H1 (cell line): ENCODE measurements at regions not wholly inside any gene's neighbourhood (a gene's known extent, or its start where the extent isn't known, plus 50 kb on each side); places are given as distances from the start of the nearest gene placed in this dataset.

Experiments used
- CTCF ChIA-PET: fragments of 300-600 bp; sonication (Branson Sonifier 250); formaldehyde crosslinking; loops from one replicate; lab custom pipeline; 2021; ENCODE audit not compliant: partially characterized antibody; lab: Charles Lee
- POLR2A ChIA-PET: fragments of 300-600 bp; sonication (Branson Sonifier 250); formaldehyde crosslinking; loops from one replicate; lab custom pipeline; 2021; ENCODE audit warnings: inconsistent platforms; ENCODE audit not compliant: partially characterized antibody; lab: Charles Lee
- DNase-seq, 2 experiments: peaks; one replicate each; pipeline versions ENCODE4 v3.0.0 to v3.0.0-alpha.2; 2010 to 2022; ENCODE audit warnings: low spot score in 2 of 2, low read depth in 1 of 2, mixed read lengths in 1 of 2
- FAIRE-seq: peaks from 2 replicates; lab custom pipeline; 2011; peaks lifted over from hg19 to GRCh38; lab: Jason Lieb, UNC
- H2AFZ ChIP-seq: 2 replicates; pipeline ENCODE4 v1.8.1; 2012; ENCODE audit warnings: low read length, inconsistent platforms
- H2AK5ac ChIP-seq: 2 replicates; pipeline ENCODE4 v1.6.1; 2013; ENCODE audit warnings: low read depth, low read length
- H2BK120ac ChIP-seq: replicated peaks from 2 replicates; pipeline ENCODE3; 2013; ENCODE audit warnings: low read depth, low read length, inconsistent platforms
- H2BK12ac ChIP-seq: 2 replicates; pipeline ENCODE4 v1.6.1; 2013; ENCODE audit warnings: low read depth, low read length
- H2BK15ac ChIP-seq: 2 replicates; pipeline ENCODE4 v1.6.1; 2013; ENCODE audit warnings: low read length
- H2BK20ac ChIP-seq: 2 replicates; pipeline ENCODE4 v1.6.1; 2013; ENCODE audit warnings: low read length
- H2BK5ac ChIP-seq: 2 replicates; pipeline ENCODE4 v1.6.1; 2013; ENCODE audit warnings: low read depth, low read length
- H3K14ac ChIP-seq: 2 replicates; pipeline ENCODE4 v1.6.1; 2013; ENCODE audit warnings: inconsistent platforms; ENCODE audit not compliant: insufficient read length
- H3K18ac ChIP-seq: 2 replicates; pipeline ENCODE4 v1.6.1; 2013; ENCODE audit warnings: low read length; ENCODE audit errors: extremely low read depth
- H3K23ac ChIP-seq: 2 replicates; pipeline ENCODE4 v1.6.1; 2013; ENCODE audit warnings: inconsistent platforms; ENCODE audit not compliant: insufficient read length
- H3K23me2 ChIP-seq: 2 replicates; pipeline ENCODE4 v1.6.1; 2013; ENCODE audit warnings: low read depth, low read length
- H3K27ac ChIP-seq: 2 replicates; pipeline ENCODE4 v1.6.1; 2011; ENCODE audit warnings: low read depth, low read length, inconsistent platforms
- H3K27me3 ChIP-seq, 4 experiments: replicated peaks in 1 of 4; 1 replicate in 1 of 4; 2 replicates in 3 of 4; pipeline versions ENCODE4 v1.6.1 to v1.8.1; 2011 to 2013; ENCODE audit warnings: low read length in 3 of 4, mild to moderate bottlenecking in 3 of 4, inconsistent platforms in 2 of 4, mixed read lengths in 2 of 4, moderate library complexity in 1 of 4; ENCODE audit not compliant: control insufficient read depth in 3 of 4, insufficient read depth in 3 of 4; ENCODE audit errors: extremely low read depth in 1 of 4
- H3K36me3 ChIP-seq, 4 experiments: 2 replicates each; pipeline versions ENCODE4 v1.6.1 to v1.8.1; 2011 to 2013; ENCODE audit warnings: mild to moderate bottlenecking in 4 of 4, low read length in 3 of 4, moderate library complexity in 2 of 4, control low read depth in 1 of 4, inconsistent platforms in 1 of 4; ENCODE audit not compliant: insufficient read depth in 4 of 4, control insufficient read depth in 2 of 4
- H3K4ac ChIP-seq: replicated peaks from 2 replicates; pipeline ENCODE3; 2013; ENCODE audit warnings: low read length, low read depth, mixed read lengths, inconsistent platforms; ENCODE audit not compliant: insufficient read length
- H3K4me1 ChIP-seq, 4 experiments: replicated peaks in 1 of 4; 1 replicate in 1 of 4; 2 replicates in 3 of 4; pipeline versions ENCODE4 v1.6.1 to v1.8.1; 2011 to 2013; ENCODE audit warnings: low read length in 3 of 4, inconsistent platforms in 2 of 4, mixed read lengths in 1 of 4; ENCODE audit not compliant: insufficient read depth in 4 of 4, control insufficient read depth in 3 of 4
- H3K4me2 ChIP-seq, 2 experiments: 2 replicates each; pipeline versions ENCODE4 v1.6.1 to v1.8.1; 2011 to 2013; ENCODE audit warnings: low read depth in 2 of 2, low read length in 2 of 2, control low read depth in 1 of 2, inconsistent platforms in 1 of 2, mild to moderate bottlenecking in 1 of 2; ENCODE audit not compliant: insufficient read depth in 1 of 2
- H3K4me3 ChIP-seq, 4 experiments: fragments of 200-600, 300-600 bp in 1 of 4; sonication (generic), shearing (Covaris generic), sonication (Bioruptor Twin) in 1 of 4; 2 replicates each; pipeline versions ENCODE4 v1.5.1 to v1.8.1; 2011 to 2016; ENCODE audit warnings: low read length in 4 of 4, low read depth in 3 of 4, control low read depth in 2 of 4, inconsistent platforms in 2 of 4, mild to moderate bottlenecking in 2 of 4, mixed read lengths in 1 of 4, moderate library complexity in 1 of 4; ENCODE audit not compliant: insufficient read depth in 2 of 4; ENCODE audit errors: extremely low read depth in 1 of 4
- H3K56ac ChIP-seq: replicated peaks from 2 replicates; pipeline ENCODE3; 2013; ENCODE audit warnings: low read depth, mild to moderate bottlenecking, mixed read lengths, low read length, inconsistent platforms; ENCODE audit not compliant: insufficient read length
- H3K79me1 ChIP-seq: 2 replicates; pipeline ENCODE4 v1.6.1; 2013; ENCODE audit warnings: low read depth, low read length, control low read depth
- H3K79me2 ChIP-seq, 2 experiments: 2 replicates each; pipeline versions ENCODE4 v1.6.1 to v1.8.1; 2012 to 2013; ENCODE audit warnings: low read length in 2 of 2, mild to moderate bottlenecking in 2 of 2, inconsistent platforms in 1 of 2; ENCODE audit not compliant: insufficient read depth in 2 of 2, control insufficient read depth in 1 of 2
- H3K9ac ChIP-seq, 4 experiments: replicated peaks in 1 of 4; 1 replicate in 1 of 4; 2 replicates in 3 of 4; pipeline versions ENCODE4 v1.6.1 to v1.8.1; 2011 to 2013; ENCODE audit warnings: low read depth in 3 of 4, low read length in 3 of 4, control low read depth in 2 of 4, mild to moderate bottlenecking in 2 of 4, moderate library complexity in 2 of 4, inconsistent platforms in 1 of 4; ENCODE audit errors: extremely low read depth in 1 of 4
- H3K9me3 ChIP-seq, 2 experiments: 2 replicates each; pipeline versions ENCODE4 v1.6.1 to v1.8.1; 2012 to 2013; ENCODE audit warnings: mild to moderate bottlenecking in 2 of 2, moderate library complexity in 2 of 2, control low read depth in 1 of 2, inconsistent platforms in 1 of 2, low read depth in 1 of 2, low read length in 1 of 2, mixed read lengths in 1 of 2; ENCODE audit not compliant: insufficient read depth in 2 of 2
- H4K20me1 ChIP-seq, 2 experiments: replicated peaks in 1 of 2; 2 replicates each; pipeline versions ENCODE3 to v1.8.1; 2011 to 2013; ENCODE audit warnings: inconsistent platforms in 2 of 2, low read length in 2 of 2, mild to moderate bottlenecking in 1 of 2; ENCODE audit not compliant: insufficient read depth in 2 of 2, control insufficient read depth in 1 of 2
- H4K5ac ChIP-seq: 2 replicates; pipeline ENCODE4 v1.6.1; 2013; ENCODE audit warnings: low read length, low read depth, mixed read lengths, inconsistent platforms; ENCODE audit not compliant: insufficient read length
- H4K8ac ChIP-seq: 2 replicates; pipeline ENCODE4 v1.8.0; 2013; ENCODE audit warnings: mild to moderate bottlenecking, moderate library complexity, low read length, inconsistent platforms; ENCODE audit not compliant: insufficient read depth; ENCODE audit errors: extremely low read depth
- H4K91ac ChIP-seq: replicated peaks from 2 replicates; pipeline ENCODE3; 2013; ENCODE audit warnings: low read length, mixed read lengths, inconsistent platforms; ENCODE audit not compliant: insufficient read length
- BCL11A ChIP-seq, 2 experiments: IDR thresholded peaks; one replicate each; pipeline ENCODE4 v1.6.1; 2011; ENCODE audit warnings: low read depth in 2 of 2, low read length in 2 of 2, mild to moderate bottlenecking in 2 of 2
- BRCA1 ChIP-seq: IDR thresholded peaks from 2 replicates; pipeline ENCODE4 v1.6.1; 2012; ENCODE audit warnings: low read depth, low read length, improper control_type of control experiment
- EP300 ChIP-seq, 2 experiments: IDR thresholded peaks; 1 replicate in 1 of 2; 2 replicates in 1 of 2; pipeline ENCODE4 v1.6.1; 2011 to 2012; ENCODE audit warnings: low read depth in 2 of 2, low read length in 2 of 2, mild to moderate bottlenecking in 2 of 2, borderline replicate concordance in 1 of 2, inconsistent platforms in 1 of 2, moderate library complexity in 1 of 2
- KDM4A ChIP-seq: IDR thresholded peaks from one replicate; pipeline ENCODE4 v1.7.1; 2012; ENCODE audit warnings: low read depth, mild to moderate bottlenecking, moderate library complexity, low read length, inconsistent platforms; ENCODE audit not compliant: severe bottlenecking
- MAX ChIP-seq: IDR thresholded peaks from 2 replicates; pipeline ENCODE4 v1.6.1; 2012; ENCODE audit warnings: inconsistent platforms
- RFX5 ChIP-seq: IDR thresholded peaks from 2 replicates; pipeline ENCODE4 v1.6.1; 2011; ENCODE audit warnings: low read depth, low read length, improper control_type of control experiment, borderline replicate concordance
- SP1 ChIP-seq: IDR thresholded peaks from 2 replicates; pipeline ENCODE4 v1.6.1; 2011; ENCODE audit warnings: low read depth, low read length
- SRF ChIP-seq: IDR thresholded peaks from 2 replicates; pipeline ENCODE4 v1.6.1; 2011; ENCODE audit warnings: mild to moderate bottlenecking, low read depth, low read length, moderate library complexity
- WGBS, 2 experiments: shearing (Covaris generic) in 1 of 2; methylation state at CpG; one replicate each; pipeline versions ENCODE4 v1.1.6 to v1.1.7; 2013 to 2015; ENCODE audit warnings: low lambda C conversion rate in 2 of 2, mixed read lengths in 2 of 2, inconsistent platforms in 1 of 2, low coverage in 1 of 2, missing lambda C conversion rate in 1 of 2; ENCODE audit not compliant: insufficient replicate concordance in 2 of 2, insufficient coverage in 1 of 2, insufficient read length in 1 of 2; ENCODE audit errors: extremely low coverage in 1 of 2, missing lambda C conversion rate in 1 of 2; 5-methylcytosine and 5-hydroxymethylcytosine counted together

- 0 out of 2 replicates have a peak overlapping the region, but pooled peaks have one; percentile 8 for H2AFZ ChIP-seq
- H2BK20ac ChIP-seq, result peak overlapping the region; percentile 36; the same call in 1 of the 2 replicates
- H4K8ac ChIP-seq, result no peak overlapping the region
- H3K4me1 ChIP-seq, result peaks cover 0 to 4% (median 2%) of the 10 kb centered on the region in 4 experiments; a peak in 4 of 7 replicates
- H2BK5ac ChIP-seq, result peak overlapping the region; percentile 57; the same call in 1 of the 2 replicates
- no peak overlapping the region for H3K4ac ChIP-seq
- WGBS, 2 experiments, result 74% methylated on average over 6 of the region's 6 CpGs; no CpG with 5 or more reads in 1 of the 2 experiments
- no peak overlapping the region for H2BK15ac ChIP-seq
- no peak overlapping the region for H3K4me2 ChIP-seq
- H3K9me3 ChIP-seq, result no peaks in the 10 kb centered on the region
- H2BK12ac ChIP-seq, result peak overlapping the region; percentile 69; the same call in 1 of the 2 replicates
- FAIRE-seq (no peak), DNase-seq (no peak)
- no peaks in the 10 kb centered on the region for H3K27me3 ChIP-seq
- no peak overlapping the region for H3K56ac ChIP-seq
- H2BK120ac ChIP-seq, result no peak overlapping the region
- peaks cover 0 to 4% (median 0%) of the 10 kb centered on the region in 4 experiments; a peak in 2 of 8 replicates for H3K36me3 ChIP-seq
- H2AK5ac ChIP-seq, result no peak overlapping the region; the same call in 1 of the 2 replicates
- H3K14ac ChIP-seq, result no peak overlapping the region
- no peaks in the 10 kb centered on the region for H3K79me1 ChIP-seq
- H3K79me2 ChIP-seq, result no peaks in the 10 kb centered on the region
- H3K27ac ChIP-seq, result no peak overlapping the region
- POLR2A ChIA-PET, result no interaction called here
- H3K18ac ChIP-seq, result peak overlapping the region; percentile 19; the same call in 1 of the 2 replicates
- no peak overlapping the region for H3K4me3 ChIP-seq
- H3K9ac ChIP-seq, result 0 out of 7 replicates have a peak overlapping the region, but pooled peaks of 1 of the 4 experiments have one; percentile 8
- CTCF ChIA-PET, result no interaction called here
- no peak overlapping the region for H4K5ac ChIP-seq
- no peaks in the 10 kb centered on the region for H3K23me2 ChIP-seq
- H4K91ac ChIP-seq, result no peak overlapping the region
- no peak overlapping the region for H3K23ac ChIP-seq
- no peaks in the 10 kb centered on the region for H4K20me1 ChIP-seq
- TF ChIP-seq SRF (no peak), BRCA1 (no peak), RFX5 (no peak), EP300 (IDR thresholded peaks at IDR 0.05; ENCODE audit: borderline replicate concordance in 1 of 2, low read depth in 2 of 2, low read length in 2 of 2) (no peak), SP1 (no peak), BCL11A (IDR thresholded peaks at IDR 0.05; ENCODE audit: low read depth in 2 of 2, low read length in 2 of 2) (no peak), MAX (no peak), KDM4A (no peak)
Observed at GRCh38 chr7:121505540-121506182, 109.6 kb upstream of the FAM3C start.
